ENCODE measurements at regions not wholly inside any gene's neighbourhood (a gene's known extent, or its start where the extent isn't known, plus 50 kb on each side); places are given as distances from the start of the nearest gene placed in this dataset.
"Not testable (repeated sequence)": the region's sequence is repeated elsewhere in the genome, so short reads cannot be mapped to it uniquely, and the experiment has no call there.

- not testable (repeated sequence) for DNase-seq (ENCODE audit: low read depth, low spot score)
These were observed 66.2 kb downstream of the SYT15 start for GRCh38 chr10:46645110-46645509.

GRCh38 chr10:46646132-46646531 is 67.2 kb downstream of the SYT15 start:
- DNase-seq (ENCODE audit: low read depth, low spot score): not testable (repeated sequence)

- DNase-seq (ENCODE audit: low read depth, low spot score): not testable (repeated sequence)
These were observed 72.0 kb downstream of the SYT15 start for GRCh38 chr10:46650967-46651366.

GRCh38 chr10:46657437-46657836 is 78.5 kb downstream of the SYT15 start:
- not testable (repeated sequence) for DNase-seq (ENCODE audit: low read depth, low spot score)

GRCh38 chr10:46660027-46660834 is 81.3 kb downstream of the SYT15 start:
- DNase-seq (ENCODE audit: low read depth, low spot score): not testable (repeated sequence)

- not testable (repeated sequence) for DNase-seq (ENCODE audit: low read depth, low spot score)
These were observed 81.9 kb downstream of the SYT15 start for GRCh38 chr10:46660835-46661164.

- not testable (repeated sequence) for DNase-seq (ENCODE audit: low read depth, low spot score)
These were observed 86.6 kb downstream of the SYT15 start for GRCh38 chr10:46665536-46665935.

GRCh38 chr10:46668357-46668997 is 89.5 kb downstream of the SYT15 start:
- DNase-seq (ENCODE audit: low read depth, low spot score): not testable (repeated sequence)

- DNase-seq (ENCODE audit: low read depth, low spot score): not testable (repeated sequence)
These were observed 99.0 kb downstream of the SYT15 start for GRCh38 chr10:46677836-46678435.

GRCh38 chr10:46691397-46691796 is 112.5 kb downstream of the SYT15 start:
- DNase-seq (ENCODE audit: low read depth, low spot score): not testable (repeated sequence)

- DNase-seq (ENCODE audit: low read depth, low spot score): not testable (repeated sequence)
These were observed 114.3 kb downstream of the SYT15 start for GRCh38 chr10:46693218-46693617.

- not testable (repeated sequence) for DNase-seq (ENCODE audit: low read depth, low spot score)
These were observed 138.3 kb downstream of the SYT15 start for GRCh38 chr10:46717264-46717663.

GRCh38 chr10:46718014-46718413 is 139.1 kb downstream of the SYT15 start:
- DNase-seq (ENCODE audit: low read depth, low spot score): not testable (repeated sequence)

- not testable (repeated sequence) for DNase-seq (ENCODE audit: low read depth, low spot score)
These were observed 141.5 kb downstream of the SYT15 start for GRCh38 chr10:46720386-46720785.

GRCh38 chr10:46720811-46721518 is 142.0 kb downstream of the SYT15 start:
- not testable (repeated sequence) for DNase-seq (ENCODE audit: low read depth, low spot score)

- not testable (repeated sequence) for DNase-seq (ENCODE audit: low read depth, low spot score)
These were observed 145.3 kb downstream of the SYT15 start for GRCh38 chr10:46724258-46724657.

GRCh38 chr10:46728359-46728758 is 149.4 kb downstream of the SYT15 start:
- not testable (repeated sequence) for DNase-seq (ENCODE audit: low read depth, low spot score)

- not testable (repeated sequence) for DNase-seq (ENCODE audit: low read depth, low spot score)
These were observed 151.8 kb downstream of the SYT15 start for GRCh38 chr10:46730729-46731128.

GRCh38 chr10:46733635-46734261 is 154.8 kb downstream of the SYT15 start:
- not testable (repeated sequence) for DNase-seq (ENCODE audit: low read depth, low spot score)

GRCh38 chr10:46734262-46734642 is 155.3 kb downstream of the SYT15 start:
- not testable (repeated sequence) for DNase-seq (ENCODE audit: low read depth, low spot score)

- DNase-seq (ENCODE audit: low read depth, low spot score): not testable (repeated sequence)
These were observed 161.0 kb downstream of the SYT15 start for GRCh38 chr10:46739919-46740318.

Measured in brain pericyte (primary cell).